ENCODE measurements at regions not wholly inside any gene's neighbourhood (a gene's known extent, or its start where the extent isn't known, plus 50 kb on each side); places are given as distances from the start of the nearest gene placed in this dataset.
A peak's percentile ranks its signal among the peaks of the same experiment; 100 is the strongest.

GRCh38 chr2:19576411-19576810 is 218.0 kb upstream of the OSR1 start:
- no peak for TF ChIP-seq CTCF (IDR thresholded peaks at IDR 0.05; ENCODE audit: low read depth, low read length)
- POLR2A ChIA-PET: no interaction called here
- DNase-seq (ENCODE audit: low read depth, low spot score): no peak
- Histone ChIP-seq H3K9me3 (ENCODE audit: control insufficient read depth, insufficient read depth, low read length) (no peaks in the 10 kb centered on the region), H3K27me3 (ENCODE audit: control insufficient read depth, insufficient read depth, low read length) (no peaks in the 10 kb centered on the region), H3K4me3 (ENCODE audit: low read depth, low read length) (no peak overlapping the region), H3K27ac (ENCODE audit: low read depth, low read length) (no peak overlapping the region)
- CTCF ChIA-PET: no interaction called here

- TF ChIP-seq CTCF (IDR thresholded peaks at IDR 0.05; ENCODE audit: low read depth, low read length): no peak
- Histone ChIP-seq H3K4me3 (ENCODE audit: low read depth, low read length) (no peak overlapping the region), H3K27ac (ENCODE audit: low read depth, low read length) (no peak overlapping the region), H3K27me3 (ENCODE audit: control insufficient read depth, insufficient read depth, low read length) (no peaks in the 10 kb centered on the region), H3K9me3 (ENCODE audit: control insufficient read depth, insufficient read depth, low read length) (no peaks in the 10 kb centered on the region)
- DNase-seq (ENCODE audit: low read depth, low spot score): no peak
- CTCF ChIA-PET: interaction anchor here (0.6 kb wide), 1 partner anchor 850 kb away, joined by 3 read pairs; no protein-coding TSS in a partner anchor
- POLR2A ChIA-PET: no interaction called here
Observed at GRCh38 chr2:19575641-19576040, 217.2 kb upstream of the OSR1 start.

GRCh38 chr2:19574778-19575260 is 216.4 kb upstream of the OSR1 start:
- POLR2A ChIA-PET: no interaction called here
- H3K9me3 ChIP-seq (ENCODE audit: control insufficient read depth, insufficient read depth, low read length): no peaks in the 10 kb centered on the region; the same call in 1 of the 2 replicates
- CTCF ChIA-PET: no interaction called here
- no peaks in the 10 kb centered on the region for H3K27me3 ChIP-seq (ENCODE audit: control insufficient read depth, insufficient read depth, low read length)
- no peak for TF ChIP-seq CTCF (IDR thresholded peaks at IDR 0.05; ENCODE audit: low read depth, low read length)
- no peak overlapping the region for H3K4me3 ChIP-seq (ENCODE audit: low read depth, low read length)
- H3K27ac ChIP-seq (ENCODE audit: low read depth, low read length): peak overlapping the region; percentile 52
- DNase-seq (ENCODE audit: low read depth, low spot score): peak; percentile 67

- H3K27ac ChIP-seq (ENCODE audit: low read depth, low read length): no peak overlapping the region
- CTCF ChIA-PET: no interaction called here
Observed at GRCh38 chr2:19573784-19574183, 215.4 kb upstream of the OSR1 start.

GRCh38 chr2:19571773-19572172 is 213.3 kb upstream of the OSR1 start:
- ChIA-PET CTCF (no interaction called here), POLR2A (no interaction called here)
- no peaks in the 10 kb centered on the region for H3K27me3 ChIP-seq (ENCODE audit: control insufficient read depth, insufficient read depth, low read length)
- H3K4me3 ChIP-seq (ENCODE audit: low read depth, low read length): no peak overlapping the region
- DNase-seq (ENCODE audit: low read depth, low spot score): no peak
- TF ChIP-seq CTCF (IDR thresholded peaks at IDR 0.05; ENCODE audit: low read depth, low read length): no peak
- H3K27ac ChIP-seq (ENCODE audit: low read depth, low read length): no peak overlapping the region
- no peaks in the 10 kb centered on the region; the same call in 1 of the 2 replicates for H3K9me3 ChIP-seq (ENCODE audit: control insufficient read depth, insufficient read depth, low read length)

More at GRCh38 chr2:19573784-19574183, 215.4 kb upstream of the OSR1 start:
- TF ChIP-seq CTCF (IDR thresholded peaks at IDR 0.05; ENCODE audit: low read depth, low read length): no peak
- POLR2A ChIA-PET: no interaction called here
- no peak overlapping the region for H3K4me3 ChIP-seq (ENCODE audit: low read depth, low read length)
- H3K27me3 ChIP-seq (ENCODE audit: control insufficient read depth, insufficient read depth, low read length): no peaks in the 10 kb centered on the region
- no peak for DNase-seq (ENCODE audit: low read depth, low spot score)
- no peaks in the 10 kb centered on the region; the same call in 1 of the 2 replicates for H3K9me3 ChIP-seq (ENCODE audit: control insufficient read depth, insufficient read depth, low read length)
